Natural killer cell (primary cell): ENCODE measurements at regions not wholly inside any gene's neighbourhood (a gene's known extent, or its start where the extent isn't known, plus 50 kb on each side); places are given as distances from the start of the nearest gene placed in this dataset.

ENCODE experiments used
- ATAC-seq, 3 donors: fragments of 150-1000 bp in 2 of 3; fragments of 200-7000 bp in 1 of 3; cut with Tn5 transposase; 1 replicate in 1 of 3; 2 replicates in 2 of 3; pipeline ENCODE4 v1.10.0; 2021; ENCODE audit warnings: mild to moderate bottlenecking in 2 of 3, moderate library complexity in 2 of 3
- DNase-seq, 2 donors: peaks; one replicate each; pipeline versions ENCODE4 v3.0.0 to v3.0.0-alpha.2; 2013 to 2021; ENCODE audit warnings: mixed read lengths in 1 of 2
- H3K27ac ChIP-seq: one replicate; pipeline ENCODE4 v1.5.1; 2013; ENCODE audit warnings: mild to moderate bottlenecking, low read length
- H3K27me3 ChIP-seq: one replicate; pipeline ENCODE4 v1.6.1; 2013; ENCODE audit warnings: low read length; ENCODE audit not compliant: control insufficient read depth, insufficient read depth
- H3K36me3 ChIP-seq: one replicate; pipeline ENCODE4 v1.6.1; 2013; ENCODE audit warnings: low read length; ENCODE audit not compliant: control insufficient read depth, insufficient read depth
- H3K4me1 ChIP-seq: one replicate; pipeline ENCODE4 v1.6.1; 2013; ENCODE audit warnings: low read length; ENCODE audit not compliant: control insufficient read depth, insufficient read depth
- H3K4me3 ChIP-seq: one replicate; pipeline ENCODE4 v1.5.1; 2013; ENCODE audit warnings: low read length
- H3K9me3 ChIP-seq: one replicate; pipeline ENCODE4 v1.6.1; 2013; ENCODE audit warnings: low read length; ENCODE audit not compliant: control insufficient read depth, insufficient read depth
- H3K27ac Mint-ChIP-seq, 2 donors: one replicate each; pipeline ENCODE4 v1.8.0; 2022; ENCODE audit warnings: mild to moderate bottlenecking in 2 of 2, mixed read lengths in 2 of 2, moderate library complexity in 1 of 2
- H3K27me3 Mint-ChIP-seq, 2 donors: one replicate each; pipeline ENCODE4 v1.8.0; 2022; ENCODE audit warnings: low read depth in 2 of 2, mixed read lengths in 2 of 2
- H3K36me3 Mint-ChIP-seq: one replicate; pipeline ENCODE4 v1.8.0; 2022; ENCODE audit warnings: mixed read lengths
- H3K4me1 Mint-ChIP-seq, 2 donors: one replicate each; pipeline ENCODE4 v1.8.0; 2022; ENCODE audit warnings: mixed read lengths in 2 of 2
- H3K4me3 Mint-ChIP-seq: one replicate; pipeline ENCODE4 v1.8.0; 2022; ENCODE audit warnings: mild to moderate bottlenecking, moderate library complexity, mixed read lengths
- H3K9me3 Mint-ChIP-seq, 2 donors: one replicate each; pipeline ENCODE4 v1.8.0; 2022; ENCODE audit warnings: mixed read lengths in 2 of 2
- CTCF ChIP-seq: fragments of 200-600 bp; IDR thresholded peaks from one replicate; pipeline ENCODE4 v1.8.0; 2022; ENCODE audit warnings: antibody characterized with exemption
- WGBS: methylation state at CpG from one replicate; pipeline ENCODE4 v1.1.7; 2013; ENCODE audit warnings: missing lambda C conversion rate; ENCODE audit not compliant: insufficient coverage; 5-methylcytosine and 5-hydroxymethylcytosine counted together
- intact Hi-C: fragments of 100-400 bp; cut with micrococcal nuclease; formaldehyde crosslinking; loops from one replicate; pipeline ENCODE4 v1.14.2; 2022

GRCh38 chr1:164953098-164953497 lies 394.1 kb downstream of the PBX1 start:
- no peaks in the 10 kb centered on the region for H3K27me3 ChIP-seq
- H3K36me3 ChIP-seq, result no peaks in the 10 kb centered on the region
- Mint-ChIP-seq H3K36me3 (peaks cover 8% of the 10 kb centered on the region), H3K27me3 (no peaks in the 10 kb centered on the region), H3K27ac (no peak overlapping the region), H3K4me3 (no peak overlapping the region), H3K9me3 (peaks cover 5 to 8% of the 10 kb centered on the region in 2 donors), H3K4me1 (no peaks in the 10 kb centered on the region)
- no peak for TF ChIP-seq CTCF
- H3K4me1 ChIP-seq, result no peaks in the 10 kb centered on the region
- no peak for ATAC-seq
- intact Hi-C loops, result no loop called here
- WGBS, result 80% methylated on average over 1 of the region's 1 CpG
- H3K27ac ChIP-seq, result no peak overlapping the region
- H3K4me3 ChIP-seq, result no peak overlapping the region
- peaks cover 4% of the 10 kb centered on the region for H3K9me3 ChIP-seq
- no peak for DNase-seq

- H3K27me3 ChIP-seq, result no peaks in the 10 kb centered on the region
- intact Hi-C loops, result no loop called here
- H3K4me1 ChIP-seq, result no peaks in the 10 kb centered on the region
- Mint-ChIP-seq H3K4me3 (no peak overlapping the region), H3K36me3 (peaks cover 8% of the 10 kb centered on the region), H3K9me3 (peaks cover 9 to 11% of the 10 kb centered on the region in 2 donors), H3K4me1 (no peaks in the 10 kb centered on the region), H3K27ac (no peak overlapping the region), H3K27me3 (no peaks in the 10 kb centered on the region)
- no peak overlapping the region for H3K27ac ChIP-seq
- DNase-seq, result no peak
- ATAC-seq, result no peak
- H3K9me3 ChIP-seq, result peaks cover 4% of the 10 kb centered on the region
- 88% methylated on average over 3 of the region's 3 CpGs for WGBS
- no peak overlapping the region for H3K4me3 ChIP-seq
- H3K36me3 ChIP-seq, result no peaks in the 10 kb centered on the region
- TF ChIP-seq CTCF, result no peak
These were observed 392.5 kb downstream of the PBX1 start for GRCh38 chr1:164951508-164951907.

- Histone ChIP-seq H3K4me3 (no peak overlapping the region), H3K27ac (no peak overlapping the region), H3K36me3 (no peaks in the 10 kb centered on the region), H3K27me3 (no peaks in the 10 kb centered on the region), H3K4me1 (no peaks in the 10 kb centered on the region), H3K9me3 (peaks cover 4% of the 10 kb centered on the region)
- 56% methylated on average over 4 of the region's 5 CpGs for WGBS
- H3K36me3 Mint-ChIP-seq, result peaks cover 8% of the 10 kb centered on the region
- ATAC-seq, result no peak
- DNase-seq, result no peak
- intact Hi-C loops, result no loop called here
- no peaks in the 10 kb centered on the region for H3K4me1 Mint-ChIP-seq
- H3K4me3 Mint-ChIP-seq, result no peak overlapping the region
- peaks cover 11% of the 10 kb centered on the region in 2 donors for H3K9me3 Mint-ChIP-seq
- no peaks in the 10 kb centered on the region for H3K27me3 Mint-ChIP-seq
- H3K27ac Mint-ChIP-seq, result no peak overlapping the region
- no peak for TF ChIP-seq CTCF
These were observed 391.6 kb downstream of the PBX1 start for GRCh38 chr1:164950541-164950986.

- no peak for ATAC-seq
- H3K27me3 Mint-ChIP-seq, result no peaks in the 10 kb centered on the region
- peaks cover 8% of the 10 kb centered on the region for H3K36me3 Mint-ChIP-seq
- no peak overlapping the region for H3K27ac ChIP-seq
- H3K27ac Mint-ChIP-seq, result no peak overlapping the region
- H3K36me3 ChIP-seq, result no peaks in the 10 kb centered on the region
- WGBS, result no CpG with 5 or more reads among the region's 2 CpGs
- peaks cover 4% of the 10 kb centered on the region for H3K9me3 ChIP-seq
- H3K4me1 Mint-ChIP-seq, result no peaks in the 10 kb centered on the region
- no peaks in the 10 kb centered on the region for H3K4me1 ChIP-seq
- intact Hi-C loops, result no loop called here
- no peak for DNase-seq
- H3K4me3 Mint-ChIP-seq, result no peak overlapping the region
- H3K4me3 ChIP-seq, result no peak overlapping the region
- no peak for TF ChIP-seq CTCF
- H3K9me3 Mint-ChIP-seq, result peaks cover 11% of the 10 kb centered on the region in 2 donors
- H3K27me3 ChIP-seq, result no peaks in the 10 kb centered on the region
These were observed 390.9 kb downstream of the PBX1 start for GRCh38 chr1:164949771-164950471.
